GM12878 (cell line): ENCODE measurements at regions not wholly inside any gene's neighbourhood (a gene's known extent, or its start where the extent isn't known, plus 50 kb on each side); places are given as distances from the start of the nearest gene placed in this dataset.

Source experiments
- ATAC-seq: fragments of 200-7000 bp; cut with Tn5 transposase; 3 replicates; pipeline ENCODE4 v1.9.1; 2020; ENCODE audit warnings: mild to moderate bottlenecking, moderate library complexity
- BruUV-seq: library from RNA; stranded (reverse); fragments of 400-500 nt; replicated peaks from 2 replicates; lab custom pipeline; 2021; lab: Mats Ljungman, UMichigan
- CTCF ChIA-PET: fragments of 300-600 bp; sonication (Branson Sonifier 250); formaldehyde crosslinking; extraction: SDS; loops from one replicate; lab custom pipeline; 2021; ENCODE audit warnings: inconsistent platforms; lab: Yijun Ruan, JAX
- POLR2A ChIA-PET: fragments of 350-600 bp; formaldehyde crosslinking; extraction: SDS; loops from one replicate; lab custom pipeline; 2021; ENCODE audit warnings: inconsistent platforms; lab: Charles Lee
- RAD21 ChIA-PET: fragments of 300-600 bp; sonication (Branson Sonifier 250); formaldehyde crosslinking; loops from one replicate; lab custom pipeline; 2023; ENCODE audit warnings: antibody characterized with exemption; ENCODE audit not compliant: unreplicated experiment; lab: Charles Lee
- SMC1A ChIA-PET: fragments of 300-600 bp; sonication (Branson Sonifier 250); formaldehyde crosslinking; loops from one replicate; lab custom pipeline; 2023; ENCODE audit not compliant: unreplicated experiment, uncharacterized antibody; lab: Charles Lee
- DNase-seq: peaks from one replicate; pipeline ENCODE4 v3.0.0-alpha.2; 2011; ENCODE audit warnings: low read depth, low spot score
- FAIRE-seq: peaks from 3 replicates; lab custom pipeline; 2011; peaks lifted over from hg19 to GRCh38; lab: Jason Lieb, UNC
- H2AFZ ChIP-seq: 2 replicates; pipeline ENCODE4 v1.6.0; 2011; ENCODE audit warnings: low read depth, low read length, control low read depth; ENCODE audit not compliant: control insufficient read depth
- H3K27ac ChIP-seq: 2 replicates; pipeline ENCODE4 v1.5.1; 2011; ENCODE audit warnings: control low read depth; ENCODE audit not compliant: control insufficient read depth, insufficient read depth
- H3K27me3 ChIP-seq, 2 experiments: replicated peaks in 1 of 2; 2 replicates each; pipeline versions ENCODE4 v1.6.0 to v1.6.1; 2011; ENCODE audit warnings: low read length in 1 of 2; ENCODE audit not compliant: control insufficient read depth in 2 of 2, insufficient read depth in 2 of 2
- H3K36me3 ChIP-seq, 2 experiments: 2 replicates each; pipeline ENCODE4 v1.5.1; 2011; ENCODE audit warnings: low read length in 1 of 2; ENCODE audit not compliant: control insufficient read depth in 2 of 2, insufficient read depth in 2 of 2
- H3K4me1 ChIP-seq: 2 replicates; pipeline ENCODE4 v1.6.1; 2011; ENCODE audit warnings: mild to moderate bottlenecking, low read length, moderate library complexity, mixed read lengths; ENCODE audit not compliant: control insufficient read depth, insufficient read depth
- H3K4me2 ChIP-seq: 2 replicates; pipeline ENCODE4 v1.6.0; 2011; ENCODE audit warnings: control low read depth; ENCODE audit not compliant: control insufficient read depth, insufficient read depth
- H3K4me3 ChIP-seq: fragments of 200-600 bp; sonication (generic); 2 replicates; pipeline ENCODE4 v1.5.1; 2016
- H3K79me2 ChIP-seq: 2 replicates; pipeline ENCODE4 v1.6.0; 2011; ENCODE audit warnings: low read length; ENCODE audit not compliant: control insufficient read depth, insufficient read depth
- H3K9ac ChIP-seq: 2 replicates; pipeline ENCODE4 v1.8.0; 2011; ENCODE audit warnings: low read length, control low read depth, mixed read lengths; ENCODE audit not compliant: control insufficient read depth, insufficient read depth
- H3K9me3 ChIP-seq: replicated peaks from 3 replicates; pipeline ENCODE4 v1.5.1; 2011; ENCODE audit warnings: mild to moderate bottlenecking, low read length; ENCODE audit not compliant: control insufficient read depth, insufficient read depth
- H4K20me1 ChIP-seq: 2 replicates; pipeline ENCODE4 v1.6.0; 2011; ENCODE audit not compliant: control insufficient read depth, insufficient read depth
- CBFB ChIP-seq: IDR thresholded peaks from 2 replicates; pipeline ENCODE4 v1.6.1; 2016; ENCODE audit warnings: antibody characterized with exemption, low read depth
- CHD4 ChIP-seq: fragments of 200-600 bp; sonication (generic); IDR thresholded peaks from 2 replicates; pipeline ENCODE4 v1.6.1; 2016; ENCODE audit warnings: mild to moderate bottlenecking
- EGR1 ChIP-seq, 2 experiments: IDR thresholded peaks; 1 replicate in 1 of 2; 2 replicates in 1 of 2; pipeline ENCODE4 v1.6.1; 2011 to 2012; ENCODE audit warnings: low read depth in 2 of 2, low read length in 2 of 2, borderline replicate concordance in 1 of 2, mild to moderate bottlenecking in 1 of 2, moderate library complexity in 1 of 2
- GABPA ChIP-seq: IDR thresholded peaks from 2 replicates; pipeline ENCODE4 v1.6.1; 2014; ENCODE audit warnings: antibody characterized with exemption, low read depth, mild to moderate bottlenecking, inconsistent platforms
- KDM1A ChIP-seq: fragments of 200-600 bp; sonication (generic); IDR thresholded peaks from 2 replicates; pipeline ENCODE4 v1.6.1; 2016; ENCODE audit warnings: borderline replicate concordance
- MEF2B ChIP-seq: fragments of 450-650 bp; IDR thresholded peaks from 2 replicates; pipeline ENCODE4 v1.6.1; 2018; ENCODE audit warnings: mild to moderate bottlenecking, moderate library complexity; ENCODE audit not compliant: partially characterized antibody, poor library complexity, severe bottlenecking
- PAX8 ChIP-seq: fragments of 450-650 bp; IDR thresholded peaks from 2 replicates; pipeline ENCODE4 v1.6.1; 2017; ENCODE audit warnings: mild to moderate bottlenecking, moderate library complexity
- POLR2A ChIP-seq: IDR thresholded peaks from 2 replicates; pipeline ENCODE4 v1.6.1; 2011; ENCODE audit warnings: low read depth, mild to moderate bottlenecking, low read length
- RUNX3 ChIP-seq: IDR thresholded peaks from 2 replicates; pipeline ENCODE4 v1.6.1; 2012; ENCODE audit warnings: low read length, inconsistent platforms
- SIX5 ChIP-seq: IDR thresholded peaks from 2 replicates; pipeline ENCODE4 v1.6.1; 2011; ENCODE audit warnings: mild to moderate bottlenecking, low read depth, low read length, moderate library complexity; ENCODE audit not compliant: severe bottlenecking
- SRF ChIP-seq, 2 experiments: IDR thresholded peaks; 2 replicates each; pipeline ENCODE4 v1.6.1; 2011; ENCODE audit warnings: low read depth in 2 of 2, low read length in 2 of 2, mild to moderate bottlenecking in 1 of 2, moderate library complexity in 1 of 2
- ZNF384 ChIP-seq: IDR thresholded peaks from 2 replicates; pipeline ENCODE4 v1.6.1; 2012; ENCODE audit warnings: low read depth, mild to moderate bottlenecking, low read length, improper control_type of control experiment, borderline replicate concordance
- ZNF622 ChIP-seq: fragments of 450-650 bp; IDR thresholded peaks from 2 replicates; pipeline ENCODE4 v1.6.1; 2017; ENCODE audit warnings: mild to moderate bottlenecking, inconsistent platforms
- WGBS: methylation state at CpG from one replicate; pipeline ENCODE4 v1.1.6; 2016; ENCODE audit warnings: low lambda C conversion rate; ENCODE audit not compliant: insufficient replicate concordance, insufficient coverage; ENCODE audit errors: missing lambda C conversion rate; 5-methylcytosine and 5-hydroxymethylcytosine counted together
- in situ Hi-C: fragments of 300-500 bp; cut with MboI; formaldehyde crosslinking; loops from 9 replicates; pipeline ENCODE4 v1.14.3; 2018; ENCODE audit warnings: mixed read lengths
- intact Hi-C: fragments of 100-400 bp; cut with micrococcal nuclease; formaldehyde crosslinking; loops from one replicate; pipeline ENCODE4 v1.14.2; 2022; ENCODE audit not compliant: unreplicated experiment
- TF ChIP-seq, protein P1 (sequence below): fragments of 450-650 bp; IDR thresholded peaks from 2 replicates; pipeline ENCODE4 v1.6.1; 2017; ENCODE audit warnings: borderline replicate concordance
- TF ChIP-seq, protein P2 (sequence below): IDR thresholded peaks from 2 replicates; pipeline ENCODE4 v1.6.1; 2012; ENCODE audit warnings: low read depth, low read length, improper control_type of control experiment
- TF ChIP-seq, protein P3 (sequence below): fragments of 450-650 bp; IDR thresholded peaks from 2 replicates; pipeline ENCODE4 v1.6.1; 2017; ENCODE audit warnings: mild to moderate bottlenecking, moderate library complexity

DNA sequence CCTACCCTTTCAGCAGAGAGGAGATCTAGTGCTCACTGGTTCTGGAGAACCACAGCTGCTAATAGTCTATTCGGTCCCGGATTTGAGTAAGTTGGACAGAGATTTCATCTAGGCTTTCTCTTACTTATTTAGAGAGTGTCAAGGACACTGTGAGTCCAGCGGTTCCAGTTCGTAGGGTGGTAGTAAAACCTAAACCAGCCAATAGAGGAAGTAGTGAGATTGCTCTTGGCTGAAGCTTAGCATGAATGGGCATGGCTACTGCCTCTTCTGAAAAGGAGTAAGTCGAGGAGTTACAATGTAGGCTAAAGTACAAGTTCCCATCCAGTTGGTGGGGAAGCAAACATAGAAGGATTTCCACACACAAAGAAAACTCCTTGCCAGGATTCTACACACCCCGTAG lies 109.6 kb upstream of the MOCS2 start:
- 40% methylated on average over 6 of the region's 6 CpGs for WGBS

More for the DNA sequence above, 109.6 kb upstream of the MOCS2 start:
- SMC1A ChIA-PET: no interaction called here
- ATAC-seq: peak; percentile 95
- POLR2A ChIA-PET: no interaction called here
- no peak overlapping the region for H3K4me3 ChIP-seq
- no peak for FAIRE-seq
- RAD21 ChIA-PET: no interaction called here
- no TSS peak for BruUV-seq
- no peak overlapping the region for H3K9ac ChIP-seq
- no peaks in the 10 kb centered on the region for H3K4me1 ChIP-seq
- TF ChIP-seq SIX5: no peak
- no peak for TF ChIP-seq SRF (IDR thresholded peaks at IDR 0.05; ENCODE audit: low read depth in 2 of 2, low read length in 2 of 2)
- TF ChIP-seq, protein P1, sequence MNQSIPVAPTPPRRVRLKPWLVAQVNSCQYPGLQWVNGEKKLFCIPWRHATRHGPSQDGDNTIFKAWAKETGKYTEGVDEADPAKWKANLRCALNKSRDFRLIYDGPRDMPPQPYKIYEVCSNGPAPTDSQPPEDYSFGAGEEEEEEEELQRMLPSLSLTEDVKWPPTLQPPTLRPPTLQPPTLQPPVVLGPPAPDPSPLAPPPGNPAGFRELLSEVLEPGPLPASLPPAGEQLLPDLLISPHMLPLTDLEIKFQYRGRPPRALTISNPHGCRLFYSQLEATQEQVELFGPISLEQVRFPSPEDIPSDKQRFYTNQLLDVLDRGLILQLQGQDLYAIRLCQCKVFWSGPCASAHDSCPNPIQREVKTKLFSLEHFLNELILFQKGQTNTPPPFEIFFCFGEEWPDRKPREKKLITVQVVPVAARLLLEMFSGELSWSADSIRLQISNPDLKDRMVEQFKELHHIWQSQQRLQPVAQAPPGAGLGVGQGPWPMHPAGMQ: no peak
- no peak for TF ChIP-seq ZNF384
- TF ChIP-seq, protein P2, sequence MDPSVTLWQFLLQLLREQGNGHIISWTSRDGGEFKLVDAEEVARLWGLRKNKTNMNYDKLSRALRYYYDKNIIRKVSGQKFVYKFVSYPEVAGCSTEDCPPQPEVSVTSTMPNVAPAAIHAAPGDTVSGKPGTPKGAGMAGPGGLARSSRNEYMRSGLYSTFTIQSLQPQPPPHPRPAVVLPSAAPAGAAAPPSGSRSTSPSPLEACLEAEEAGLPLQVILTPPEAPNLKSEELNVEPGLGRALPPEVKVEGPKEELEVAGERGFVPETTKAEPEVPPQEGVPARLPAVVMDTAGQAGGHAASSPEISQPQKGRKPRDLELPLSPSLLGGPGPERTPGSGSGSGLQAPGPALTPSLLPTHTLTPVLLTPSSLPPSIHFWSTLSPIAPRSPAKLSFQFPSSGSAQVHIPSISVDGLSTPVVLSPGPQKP: no peak
- TF ChIP-seq CHD4: no peak
- no peak for TF ChIP-seq GABPA
- no peak for TF ChIP-seq MEF2B
- TF ChIP-seq KDM1A: no peak
- TF ChIP-seq, protein P3, sequence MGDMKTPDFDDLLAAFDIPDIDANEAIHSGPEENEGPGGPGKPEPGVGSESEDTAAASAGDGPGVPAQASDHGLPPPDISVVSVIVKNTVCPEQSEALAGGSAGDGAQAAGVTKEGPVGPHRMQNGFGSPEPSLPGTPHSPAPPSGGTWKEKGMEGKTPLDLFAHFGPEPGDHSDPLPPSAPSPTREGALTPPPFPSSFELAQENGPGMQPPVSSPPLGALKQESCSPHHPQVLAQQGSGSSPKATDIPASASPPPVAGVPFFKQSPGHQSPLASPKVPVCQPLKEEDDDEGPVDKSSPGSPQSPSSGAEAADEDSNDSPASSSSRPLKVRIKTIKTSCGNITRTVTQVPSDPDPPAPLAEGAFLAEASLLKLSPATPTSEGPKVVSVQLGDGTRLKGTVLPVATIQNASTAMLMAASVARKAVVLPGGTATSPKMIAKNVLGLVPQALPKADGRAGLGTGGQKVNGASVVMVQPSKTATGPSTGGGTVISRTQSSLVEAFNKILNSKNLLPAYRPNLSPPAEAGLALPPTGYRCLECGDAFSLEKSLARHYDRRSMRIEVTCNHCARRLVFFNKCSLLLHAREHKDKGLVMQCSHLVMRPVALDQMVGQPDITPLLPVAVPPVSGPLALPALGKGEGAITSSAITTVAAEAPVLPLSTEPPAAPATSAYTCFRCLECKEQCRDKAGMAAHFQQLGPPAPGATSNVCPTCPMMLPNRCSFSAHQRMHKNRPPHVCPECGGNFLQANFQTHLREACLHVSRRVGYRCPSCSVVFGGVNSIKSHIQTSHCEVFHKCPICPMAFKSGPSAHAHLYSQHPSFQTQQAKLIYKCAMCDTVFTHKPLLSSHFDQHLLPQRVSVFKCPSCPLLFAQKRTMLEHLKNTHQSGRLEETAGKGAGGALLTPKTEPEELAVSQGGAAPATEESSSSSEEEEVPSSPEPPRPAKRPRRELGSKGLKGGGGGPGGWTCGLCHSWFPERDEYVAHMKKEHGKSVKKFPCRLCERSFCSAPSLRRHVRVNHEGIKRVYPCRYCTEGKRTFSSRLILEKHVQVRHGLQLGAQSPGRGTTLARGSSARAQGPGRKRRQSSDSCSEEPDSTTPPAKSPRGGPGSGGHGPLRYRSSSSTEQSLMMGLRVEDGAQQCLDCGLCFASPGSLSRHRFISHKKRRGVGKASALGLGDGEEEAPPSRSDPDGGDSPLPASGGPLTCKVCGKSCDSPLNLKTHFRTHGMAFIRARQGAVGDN: no peak
- no peak for TF ChIP-seq CBFB
- no peak for TF ChIP-seq POLR2A
- TF ChIP-seq RUNX3: no peak
- TF ChIP-seq ZNF622: no peak
- no peak for TF ChIP-seq EGR1 (IDR thresholded peaks at IDR 0.05; ENCODE audit: borderline replicate concordance in 1 of 2, low read depth in 2 of 2, low read length in 2 of 2)
- TF ChIP-seq PAX8: no peak
- H3K4me2 ChIP-seq: no peak overlapping the region
- H3K27ac ChIP-seq: no peak overlapping the region
- H4K20me1 ChIP-seq: no peaks in the 10 kb centered on the region
- in situ Hi-C loops: no loop called here
- intact Hi-C loops: no loop called here
- no peaks in the 10 kb centered on the region for H3K79me2 ChIP-seq
- no peak for DNase-seq
- no peaks in the 10 kb centered on the region for H3K27me3 ChIP-seq
- H3K36me3 ChIP-seq: no peaks in the 10 kb centered on the region
- H3K9me3 ChIP-seq: no peaks in the 10 kb centered on the region
- H2AFZ ChIP-seq: no peak overlapping the region
- CTCF ChIA-PET: no interaction called here
